ENCODE measurements at regions not wholly inside any gene's neighbourhood (a gene's known extent, or its start where the extent isn't known, plus 50 kb on each side); places are given as distances from the start of the nearest gene placed in this dataset.
A peak's percentile ranks its signal among the peaks of the same experiment; 100 is the strongest.

DNA sequence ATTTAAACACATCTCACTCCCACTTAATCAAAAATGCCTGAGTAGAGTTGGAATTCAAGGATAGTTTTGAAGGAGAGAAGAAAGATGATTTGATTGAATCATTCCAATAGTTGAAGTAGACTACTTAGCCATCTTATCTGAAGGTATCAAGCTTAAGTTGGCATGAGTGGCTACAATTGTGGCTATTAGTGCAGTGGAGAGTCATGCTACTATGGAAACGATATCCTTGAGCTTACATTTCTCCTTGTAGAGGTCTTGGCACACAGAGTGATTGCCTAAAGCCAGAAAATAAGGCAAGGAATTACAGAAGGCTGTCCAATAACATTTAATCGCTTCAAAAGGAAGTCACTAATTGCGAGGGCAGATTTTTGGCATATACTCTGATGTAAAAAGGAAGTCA, 1022.7 kb downstream of the IGSF11 start:
- no peak for DNase-seq

- DNase-seq = no peak
Observed at GRCh38 chr3:118029049-118029448, 1005.6 kb downstream of the IGSF11 start.

GRCh38 chr3:118036215-118036614, 998.4 kb downstream of the IGSF11 start:
- DNase-seq = no peak

DNA sequence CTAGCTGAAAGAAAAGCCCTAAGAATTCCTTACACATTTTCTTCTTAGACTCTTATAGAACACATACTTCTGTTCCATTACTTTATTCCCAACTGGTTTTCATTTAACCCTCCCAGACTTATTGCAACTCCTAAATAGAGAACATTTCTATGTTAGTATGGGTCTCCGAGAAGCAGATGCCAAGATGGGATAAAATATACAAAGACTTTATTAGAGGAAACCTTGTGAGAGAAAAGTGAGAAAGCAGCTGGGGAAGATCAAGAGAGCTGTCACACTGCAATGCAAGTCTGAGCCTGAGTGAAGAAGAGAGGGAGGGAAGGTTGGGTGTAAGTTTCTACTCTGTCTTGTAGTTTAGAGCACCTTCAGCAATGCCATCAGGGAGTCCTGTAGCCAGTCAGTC, 979.3 kb downstream of the IGSF11 start:
- no peak for DNase-seq

DNA sequence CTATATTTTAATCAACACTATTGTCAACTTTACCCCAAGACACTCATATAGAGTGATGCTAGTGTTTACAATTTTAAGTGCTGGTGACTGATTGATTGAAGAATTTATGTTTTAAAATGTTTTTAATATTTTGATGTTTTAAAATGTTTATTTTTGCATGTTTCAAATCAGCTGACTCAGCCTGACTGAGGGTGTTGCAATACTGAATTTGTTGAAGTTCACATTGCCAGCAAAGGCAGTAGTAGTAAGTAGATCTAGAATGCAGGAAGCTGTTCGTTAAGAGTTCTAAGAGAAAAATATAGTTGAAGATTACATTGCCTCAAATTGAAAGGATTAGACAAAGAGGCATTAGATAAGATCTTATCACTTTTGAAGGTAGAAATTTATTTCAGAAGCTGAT, 977.6 kb downstream of the IGSF11 start:
- DNase-seq = no peak

- no peak for DNase-seq
Observed at GRCh38 chr3:118059096-118059495, 975.5 kb downstream of the IGSF11 start.

- no peak for DNase-seq
Observed at GRCh38 chr3:118067439-118067838, 967.2 kb downstream of the IGSF11 start.

- no peak for DNase-seq
Observed at GRCh38 chr3:118075873-118076272, 958.8 kb downstream of the IGSF11 start.

DNA sequence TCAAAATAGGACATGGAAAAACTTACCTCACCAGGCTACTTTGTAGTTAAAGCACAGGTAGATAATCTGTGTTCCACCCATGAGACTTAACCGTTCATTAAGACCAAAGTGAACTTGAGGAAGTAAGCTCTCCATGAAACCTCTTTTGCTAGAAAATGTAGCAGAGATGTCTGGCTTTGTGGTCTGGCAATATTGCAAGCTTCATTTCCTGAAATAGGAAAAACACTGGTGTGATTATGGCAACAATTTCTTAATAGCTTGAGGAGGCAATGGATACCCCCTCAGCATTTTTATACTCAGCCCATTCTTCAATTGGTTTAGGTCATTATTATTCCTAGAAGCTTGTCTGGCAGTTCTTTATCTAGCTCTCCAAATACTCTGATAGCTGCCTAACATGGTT, 957.3 kb downstream of the IGSF11 start:
- DNase-seq = no peak

- no peak for DNase-seq
Observed at GRCh38 chr3:118080889-118081288, 953.8 kb downstream of the IGSF11 start.

GRCh38 chr3:118088696-118089095, 946.0 kb downstream of the IGSF11 start:
- DNase-seq = no peak

DNA sequence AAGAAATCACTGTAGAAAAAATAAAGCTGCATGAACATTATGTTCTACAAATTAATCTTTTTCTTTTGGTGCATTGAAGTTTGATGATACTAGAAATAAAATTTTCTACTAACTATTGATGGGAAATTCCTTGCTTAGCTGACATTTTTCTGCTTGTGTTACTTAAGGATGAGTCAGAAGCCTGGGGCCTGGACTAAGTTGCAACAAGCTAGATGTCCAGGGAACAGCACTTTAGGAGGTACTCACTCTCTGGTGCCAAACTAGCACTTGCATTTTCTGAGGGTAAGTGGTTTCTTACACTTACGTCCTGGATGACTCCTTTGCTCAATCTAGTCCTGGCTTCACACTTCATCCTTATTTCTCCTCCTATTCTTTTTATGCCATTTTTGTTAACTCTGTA, 945.1 kb downstream of the IGSF11 start:
- no peak for DNase-seq

DNA sequence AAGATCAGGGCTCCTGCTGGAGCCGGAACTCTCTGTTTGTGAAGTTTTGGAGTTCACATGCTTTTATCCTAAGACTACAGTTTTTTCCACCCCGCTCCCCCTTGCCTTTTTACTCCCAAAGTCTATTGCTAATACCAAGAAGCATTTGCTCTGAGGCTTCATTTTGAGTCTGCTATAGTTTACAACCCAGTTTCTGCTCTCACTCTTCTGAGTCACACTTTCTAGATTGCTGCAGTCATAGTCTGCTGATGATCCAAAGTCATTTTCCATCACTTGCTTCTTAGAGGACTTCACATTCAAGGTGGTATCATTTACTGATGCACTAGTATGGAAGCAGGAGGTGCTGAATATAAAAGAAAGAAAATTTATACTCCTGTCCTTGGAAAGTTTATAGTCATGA, 937.4 kb downstream of the IGSF11 start:
- no peak for DNase-seq

DNA sequence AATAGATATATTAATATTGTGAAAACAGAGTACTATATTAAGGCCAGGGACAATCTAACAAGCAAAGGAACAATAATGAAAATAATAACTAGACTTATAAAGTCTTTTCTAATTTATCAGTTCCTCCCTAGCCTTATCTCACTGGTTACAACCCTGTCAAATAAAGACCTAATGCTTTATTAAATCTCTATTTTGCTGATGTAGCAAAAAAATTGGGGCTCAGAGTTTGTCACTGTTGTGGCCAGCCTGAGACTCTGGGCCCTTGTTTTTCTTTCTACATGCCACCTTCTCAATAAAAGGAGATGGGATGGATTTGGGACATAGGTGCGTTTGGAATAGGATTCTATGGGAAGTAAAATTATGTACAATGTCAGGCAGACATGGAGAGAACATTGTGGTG, 937.0 kb downstream of the IGSF11 start:
- no peak for DNase-seq

- DNase-seq = no peak
Observed at GRCh38 chr3:118098827-118099226, 935.8 kb downstream of the IGSF11 start.

DNA sequence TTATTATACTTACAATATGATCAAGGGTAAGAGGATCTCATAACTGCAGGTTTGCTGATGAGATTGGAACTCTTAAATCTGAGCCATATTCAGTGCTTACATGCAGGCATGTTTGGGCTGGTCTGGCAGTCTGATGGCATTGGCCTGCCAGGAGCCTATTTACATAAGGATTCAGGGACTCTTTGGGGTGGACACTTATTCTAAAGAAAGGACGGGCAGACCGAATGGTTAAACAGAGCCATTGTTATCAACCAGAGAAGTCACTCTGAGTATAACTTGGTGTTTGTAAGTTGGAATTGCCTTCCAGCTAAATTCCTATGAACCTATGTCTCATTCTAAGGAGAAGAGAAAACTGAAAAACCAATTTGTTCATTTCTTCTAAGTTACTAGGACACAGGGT, 932.8 kb downstream of the IGSF11 start:
- DNase-seq = no peak

DNA sequence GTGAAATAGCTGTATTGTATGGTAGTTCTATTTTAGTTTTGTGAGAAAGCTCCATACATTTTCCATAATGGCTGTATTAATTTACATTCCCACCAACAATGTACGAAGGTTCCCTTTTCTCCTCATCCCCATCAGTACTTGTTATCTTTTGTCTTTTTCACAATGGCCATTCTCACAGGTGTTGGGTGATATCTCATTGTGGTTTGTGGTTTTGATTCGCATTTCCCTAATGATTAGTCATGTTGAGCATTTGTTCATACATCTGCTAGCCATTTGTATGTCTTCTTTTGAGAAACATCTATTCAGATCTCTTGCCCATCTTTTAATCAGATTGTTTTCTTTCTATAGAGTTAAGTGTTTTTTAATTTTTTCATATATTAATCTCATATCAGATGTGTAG, 931.9 kb downstream of the IGSF11 start:
- no peak for DNase-seq

DNA sequence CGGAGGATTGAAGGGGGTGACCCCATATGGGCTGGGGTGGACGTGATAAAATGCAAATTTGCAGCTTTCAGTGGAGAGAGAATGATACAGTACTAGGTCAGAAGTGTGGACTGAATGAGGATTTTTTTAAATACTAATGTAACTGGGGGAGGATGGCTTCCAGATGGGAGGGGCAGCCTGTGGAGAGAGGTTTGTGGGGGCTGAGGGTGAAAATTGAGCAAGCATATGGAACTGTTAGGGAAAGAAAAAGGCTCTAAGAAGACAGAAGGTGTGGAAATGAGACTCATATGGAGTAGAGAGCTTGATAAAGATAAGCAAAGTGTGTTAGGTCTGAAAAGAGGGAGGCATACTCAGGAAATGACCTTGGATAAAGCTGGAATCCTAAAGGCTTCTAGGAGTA, 926.4 kb downstream of the IGSF11 start:
- no peak for DNase-seq

DNA sequence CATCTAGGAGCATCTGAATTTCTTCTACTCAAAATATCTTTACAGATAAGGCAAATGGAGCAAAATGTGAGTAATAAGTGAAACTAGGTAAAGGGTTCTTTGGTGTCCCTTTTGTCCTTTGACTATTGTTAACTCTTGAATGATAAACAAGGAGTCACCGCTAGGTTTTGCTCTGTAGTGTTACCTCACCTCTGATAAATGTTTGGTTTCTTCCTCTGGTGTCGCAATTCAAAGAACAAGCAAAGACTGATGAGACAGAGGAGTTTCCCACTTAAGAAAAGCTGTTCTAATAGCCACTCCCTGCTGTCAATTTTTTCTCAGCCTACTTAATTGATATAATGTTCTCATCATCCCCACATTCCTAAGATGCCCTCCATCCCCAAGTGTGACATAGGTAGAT, 925.9 kb downstream of the IGSF11 start:
- DNase-seq = no peak

GRCh38 chr3:118110211-118110610, 924.4 kb downstream of the IGSF11 start:
- DNase-seq = peak; percentile 56

- no peak for DNase-seq
Observed at GRCh38 chr3:118116991-118117390, 917.7 kb downstream of the IGSF11 start.

DNA sequence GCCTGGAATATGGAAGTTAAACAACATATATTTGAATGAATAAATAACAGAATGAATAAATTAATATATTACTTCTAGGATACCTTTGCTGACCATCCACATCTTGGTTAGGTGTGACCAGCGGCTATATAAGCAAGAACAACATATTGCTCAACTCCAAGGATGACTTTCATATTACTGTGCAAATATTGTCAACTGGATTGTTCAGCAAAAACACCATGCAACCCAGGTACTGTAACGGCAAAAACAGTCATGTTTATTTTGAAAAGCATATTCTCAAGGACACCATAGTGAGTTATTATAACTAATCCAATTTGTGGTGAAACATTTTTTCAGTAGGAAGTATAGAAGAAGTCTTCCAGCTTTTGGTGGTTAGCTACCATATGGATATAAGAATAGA, 907.9 kb downstream of the IGSF11 start:
- no peak for DNase-seq

DNA sequence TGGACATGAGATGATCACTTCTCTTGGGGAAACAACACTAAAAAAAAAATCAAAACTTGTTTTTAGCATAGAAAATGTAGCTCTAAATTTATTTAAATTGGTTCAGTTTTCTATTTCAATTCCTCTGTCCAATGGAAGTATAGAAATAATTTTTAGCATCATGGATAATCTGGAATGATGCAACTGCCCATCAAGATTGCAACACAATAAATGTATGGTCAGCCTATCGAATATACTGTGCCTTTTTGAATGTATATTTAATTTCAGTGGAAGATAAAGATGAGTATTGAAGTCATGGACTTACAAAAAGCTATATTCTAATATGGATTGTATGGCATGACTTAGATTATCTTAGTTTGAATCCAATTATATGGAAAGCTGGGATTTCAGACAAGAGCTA, 906.7 kb downstream of the IGSF11 start:
- DNase-seq = no peak

DNA sequence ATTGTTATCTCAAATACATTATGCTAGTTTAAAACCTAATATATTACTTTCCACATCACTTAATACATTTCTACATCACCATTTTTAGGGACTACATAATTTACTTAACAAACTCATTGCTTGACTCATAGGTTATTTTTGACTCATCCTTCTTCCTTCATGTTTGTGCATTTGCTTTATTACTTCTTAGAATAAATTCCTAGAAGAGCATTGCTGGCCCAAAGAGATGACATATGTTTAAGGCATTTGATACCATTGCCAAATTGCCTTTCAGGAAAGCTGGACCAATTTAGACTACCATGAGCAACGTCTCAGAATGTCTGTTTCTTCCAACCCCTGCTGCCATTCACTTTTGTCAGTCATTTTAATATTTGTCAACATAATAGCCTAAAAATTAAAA, 905.8 kb downstream of the IGSF11 start:
- DNase-seq = no peak

DNA sequence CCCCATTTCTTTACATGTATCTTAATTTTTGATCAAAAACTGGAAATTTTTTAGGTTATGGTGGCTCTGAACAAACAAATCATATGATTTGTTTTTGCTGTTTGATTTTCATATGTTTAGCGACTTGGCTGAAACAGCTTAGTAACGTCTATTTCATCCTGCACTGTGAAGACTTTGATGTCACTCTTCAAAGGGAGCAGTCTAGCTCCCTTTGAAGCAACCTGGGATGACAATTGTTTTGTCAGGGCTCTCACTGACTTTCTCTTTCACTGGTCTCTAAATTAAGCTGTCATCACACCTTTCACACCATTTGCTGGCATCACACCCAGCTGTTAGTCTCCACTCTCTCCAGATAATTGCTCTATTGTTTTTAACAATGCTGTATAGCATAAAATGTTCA, 896.9 kb downstream of the IGSF11 start:
- no peak for DNase-seq

GRCh38 chr3:118144919-118145318, 889.7 kb downstream of the IGSF11 start:
- DNase-seq = no peak
